ENCODE measurements at regions not wholly inside any gene's neighbourhood (a gene's known extent, or its start where the extent isn't known, plus 50 kb on each side); places are given as distances from the start of the nearest gene placed in this dataset.
"Not testable (repeated sequence)": the region's sequence is repeated elsewhere in the genome, so short reads cannot be mapped to it uniquely, and the experiment has no call there.

DNA sequence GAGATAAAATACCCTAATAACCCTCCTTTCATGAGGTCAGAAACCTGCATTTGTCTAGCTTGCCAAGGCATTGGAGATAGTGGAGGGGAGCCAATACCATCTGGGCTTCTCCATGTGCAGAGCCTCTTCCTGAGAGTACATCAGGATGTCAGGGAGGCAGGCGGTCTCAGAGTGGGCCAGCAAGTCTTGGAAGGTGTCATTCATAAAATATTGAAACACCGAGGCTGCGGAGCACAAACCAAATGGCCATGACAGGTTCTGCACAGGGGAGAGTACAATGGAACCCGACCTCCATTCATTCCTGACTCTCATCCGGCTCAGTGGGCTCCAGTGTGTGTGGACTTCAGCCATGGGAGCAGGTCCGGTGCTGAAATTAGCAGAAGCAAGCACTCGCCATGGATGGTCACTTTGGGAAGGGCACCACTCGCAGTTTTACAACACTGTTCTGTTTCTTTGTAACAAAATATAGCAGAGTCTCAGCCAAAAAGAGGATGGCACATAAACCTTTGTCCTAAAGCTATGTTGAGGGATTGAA, 446.6 kb downstream of the SIPA1L2 start:
- ATAC-seq (no peak), DNase-seq (no peak)
- intact Hi-C loops (cut with DNase I, micrococcal nuclease), result no loop called here

DNA sequence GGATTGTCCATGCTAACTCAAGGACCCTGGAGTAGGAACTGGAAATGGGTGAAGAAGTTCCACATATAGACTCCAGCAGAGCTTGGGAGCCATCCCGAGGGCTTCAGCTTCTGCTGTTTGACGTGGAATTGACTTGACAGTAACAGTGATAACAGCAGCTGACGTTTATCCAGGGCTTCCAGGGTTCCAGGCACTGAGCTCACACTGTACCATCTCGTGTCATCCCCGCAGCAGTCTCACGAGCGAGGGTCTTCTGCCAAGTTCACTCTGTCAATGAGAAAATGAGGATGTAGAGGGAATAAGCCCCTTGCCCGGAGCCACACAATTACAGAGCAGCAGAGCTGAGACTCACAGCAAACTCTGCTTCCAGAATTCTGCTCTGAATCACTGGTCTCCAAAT, 447.7 kb downstream of the SIPA1L2 start:
- ATAC-seq (no peak), DNase-seq (no peak)
- intact Hi-C loops (cut with DNase I, micrococcal nuclease), result no loop called here

- DNase-seq (no peak), ATAC-seq (no peak)
- intact Hi-C loops (cut with DNase I, micrococcal nuclease), result no loop called here
These were observed 449.2 kb downstream of the SIPA1L2 start for GRCh38 chr1:232180779-232181136.

GRCh38 chr1:232179896-232180778, 449.8 kb downstream of the SIPA1L2 start:
- DNase-seq (no peak), ATAC-seq (no peak)
- intact Hi-C loops (cut with DNase I, micrococcal nuclease), result no loop called here

- ATAC-seq (no peak), DNase-seq (no peak)
- intact Hi-C loops (cut with DNase I, micrococcal nuclease), result no loop called here
These were observed 451.7 kb downstream of the SIPA1L2 start for GRCh38 chr1:232178191-232178590.

GRCh38 chr1:232177438-232177837, 452.5 kb downstream of the SIPA1L2 start:
- ATAC-seq (no peak), DNase-seq (no peak)
- intact Hi-C loops (cut with DNase I, micrococcal nuclease), result no loop called here

DNA sequence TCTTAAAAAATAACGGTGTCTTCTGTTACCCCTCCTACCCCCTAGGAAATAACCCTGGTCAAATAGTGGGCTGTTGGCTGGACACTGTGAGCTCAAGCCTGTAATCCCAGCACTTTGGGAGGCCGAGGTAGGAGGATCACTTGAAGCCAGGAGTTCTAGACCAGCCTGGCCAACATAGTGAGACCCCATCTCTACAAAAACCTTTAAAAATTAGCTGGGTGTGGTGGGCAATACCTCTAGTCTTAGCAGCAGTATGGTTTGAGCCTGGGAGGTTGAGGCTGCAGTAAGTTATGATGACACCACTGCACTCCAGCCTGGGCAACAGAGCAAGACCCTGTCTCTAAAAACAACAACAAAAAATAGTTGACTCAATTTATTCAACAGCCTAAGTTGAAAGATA, 453.7 kb downstream of the SIPA1L2 start:
- DNase-seq, result no peak
- intact Hi-C loops (cut with DNase I, micrococcal nuclease), result no loop called here
- ATAC-seq, result no peak

DNA sequence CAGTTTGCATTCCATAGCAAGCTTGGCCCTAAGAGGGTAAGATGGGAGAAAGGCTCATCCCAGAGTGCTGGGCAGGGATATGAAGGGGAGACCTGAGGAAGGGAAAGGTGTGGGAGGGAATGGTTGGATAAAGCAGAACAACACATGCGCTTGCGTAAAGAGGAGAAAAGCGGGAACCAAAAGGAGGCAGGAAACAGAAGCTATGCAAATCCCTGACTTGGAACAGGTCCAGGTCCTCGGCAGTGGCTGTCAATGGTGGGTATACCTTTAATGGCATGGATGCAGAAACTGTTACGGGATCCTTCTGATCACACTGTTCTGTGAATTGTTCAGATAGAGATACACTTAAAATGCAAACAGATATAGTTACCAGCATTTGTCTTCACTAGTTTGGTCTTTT, 455.6 kb downstream of the SIPA1L2 start:
- no peak for ATAC-seq
- no peak for DNase-seq
- intact Hi-C loops (cut with DNase I, micrococcal nuclease), result no loop called here

DNA sequence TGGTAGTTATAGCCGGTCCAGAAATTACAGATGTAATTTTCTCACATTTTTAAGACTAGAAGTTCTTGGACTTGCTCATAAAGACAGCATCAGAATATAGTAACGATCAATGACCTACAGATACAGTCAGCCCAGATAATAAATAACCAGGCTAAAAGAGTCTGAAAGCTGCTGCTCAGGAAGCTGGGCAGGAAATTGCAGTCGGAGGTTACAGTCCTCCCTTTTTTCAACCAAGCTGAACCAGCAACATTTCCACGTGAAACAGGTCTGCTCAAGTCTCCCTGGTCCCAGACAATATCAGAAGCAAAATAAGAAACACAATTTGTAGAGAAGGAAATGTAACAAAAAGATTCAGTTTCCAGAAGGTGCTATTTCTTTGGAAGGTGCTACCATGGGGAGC, 457.4 kb downstream of the SIPA1L2 start:
- intact Hi-C loops (cut with DNase I, micrococcal nuclease), result no loop called here
- ATAC-seq, result no peak
- no peak for DNase-seq

GRCh38 chr1:232170909-232171308, 459.0 kb downstream of the SIPA1L2 start:
- DNase-seq, result no peak
- intact Hi-C loops (cut with DNase I, micrococcal nuclease), result no loop called here
- ATAC-seq, result no peak

GRCh38 chr1:232169436-232169835, 460.5 kb downstream of the SIPA1L2 start:
- intact Hi-C loops (cut with DNase I, micrococcal nuclease), result no loop called here
- ATAC-seq (no peak), DNase-seq (no peak)

GRCh38 chr1:232168508-232168907, 461.4 kb downstream of the SIPA1L2 start:
- ATAC-seq, result peak; percentile 67
- DNase-seq, result no peak
- intact Hi-C loops (cut with DNase I, micrococcal nuclease), result no loop called here

DNA sequence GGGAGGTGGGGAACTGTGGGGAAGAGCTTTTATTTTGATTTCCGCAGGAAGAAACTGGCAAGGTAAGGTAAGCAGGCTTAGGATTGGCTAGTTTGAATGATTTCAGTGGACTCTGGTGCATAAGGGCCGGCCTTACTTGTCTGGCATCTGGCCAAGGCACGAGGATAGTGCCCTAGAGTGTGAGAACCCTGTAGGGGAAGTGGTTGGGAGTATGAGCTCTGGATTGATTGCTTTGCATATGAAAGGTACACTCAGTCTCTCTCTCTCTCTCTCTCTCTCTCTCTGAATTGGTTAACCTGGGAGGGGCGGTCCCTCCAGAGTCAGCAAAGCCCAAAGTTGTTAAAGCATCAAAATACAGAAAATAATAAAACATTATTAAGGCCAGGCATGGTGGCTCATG, 463.0 kb downstream of the SIPA1L2 start:
- DNase-seq, result peak in 1 of 2 donors; percentile 25
- intact Hi-C loops (cut with DNase I, micrococcal nuclease), result no loop called here
- peak; percentile 78 for ATAC-seq

DNA sequence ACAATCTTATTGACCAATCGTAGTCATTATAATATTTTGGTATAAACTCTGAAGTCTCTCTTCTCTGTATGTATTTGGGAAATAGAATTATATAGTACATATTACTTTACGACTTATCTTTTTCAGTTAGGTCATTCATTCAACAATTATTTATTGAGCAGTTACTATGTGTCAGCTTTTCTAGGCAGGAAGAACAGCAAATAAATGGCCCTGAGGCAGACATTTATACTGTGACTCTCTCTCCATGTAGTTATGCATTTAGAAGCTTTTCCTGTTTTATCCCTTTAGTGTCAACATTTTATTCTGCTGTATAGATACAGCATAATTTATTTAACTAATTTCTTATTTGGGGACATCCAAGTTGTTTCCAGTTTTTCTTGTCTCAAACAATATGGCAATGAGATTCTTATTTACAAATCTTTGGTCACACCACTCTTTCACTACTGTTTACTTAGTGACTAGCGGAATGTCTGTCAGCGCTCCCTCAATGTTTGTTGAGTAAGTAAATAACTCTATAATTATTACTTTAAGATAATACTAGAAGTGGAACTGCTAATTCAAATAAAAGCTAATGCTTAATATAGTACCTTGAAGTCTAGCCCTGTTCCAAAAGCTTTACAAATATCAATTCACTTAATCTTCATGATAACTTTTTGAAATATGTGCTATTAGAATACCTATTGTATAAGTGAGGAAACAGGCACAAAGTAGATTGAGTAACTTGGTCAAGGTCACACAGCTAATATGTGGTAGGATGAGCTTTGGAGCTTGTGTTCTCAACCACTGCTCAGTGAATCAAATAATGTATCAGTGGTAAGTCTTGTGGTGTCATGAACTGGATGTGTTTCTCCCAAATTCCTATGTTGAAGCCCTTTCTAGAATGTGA, 465.6 kb downstream of the SIPA1L2 start:
- intact Hi-C loops (cut with DNase I, micrococcal nuclease), result no loop called here
- ATAC-seq, result no peak
- DNase-seq, result no peak

DNA sequence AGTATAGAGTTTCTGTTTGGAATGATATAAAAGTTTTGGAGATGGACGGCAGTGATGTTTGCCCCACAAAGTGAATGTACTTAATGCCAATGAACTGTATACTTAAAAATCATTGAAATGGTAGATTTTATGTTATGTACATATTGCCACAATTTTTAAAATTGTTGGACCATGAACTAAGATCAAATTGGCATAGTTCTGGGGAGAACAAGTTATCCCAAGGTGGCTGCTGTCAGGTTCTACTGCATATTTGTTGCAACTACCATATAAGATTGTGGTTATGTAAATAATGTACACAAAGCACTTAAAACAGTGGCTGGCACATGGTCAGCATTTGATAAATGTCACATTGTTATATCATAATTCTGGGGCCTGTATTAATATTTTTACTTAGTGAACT, 466.4 kb downstream of the SIPA1L2 start:
- intact Hi-C loops (cut with DNase I, micrococcal nuclease), result no loop called here
- DNase-seq, result no peak
- no peak for ATAC-seq

- DNase-seq (no peak), ATAC-seq (no peak)
- intact Hi-C loops (cut with DNase I, micrococcal nuclease), result no loop called here
These were observed 467.9 kb downstream of the SIPA1L2 start for GRCh38 chr1:232162001-232162400.

GRCh38 chr1:232158558-232158957, 471.4 kb downstream of the SIPA1L2 start:
- intact Hi-C loops (cut with DNase I, micrococcal nuclease); DNase-seq; ATAC-seq: not testable (repeated sequence)

DNA sequence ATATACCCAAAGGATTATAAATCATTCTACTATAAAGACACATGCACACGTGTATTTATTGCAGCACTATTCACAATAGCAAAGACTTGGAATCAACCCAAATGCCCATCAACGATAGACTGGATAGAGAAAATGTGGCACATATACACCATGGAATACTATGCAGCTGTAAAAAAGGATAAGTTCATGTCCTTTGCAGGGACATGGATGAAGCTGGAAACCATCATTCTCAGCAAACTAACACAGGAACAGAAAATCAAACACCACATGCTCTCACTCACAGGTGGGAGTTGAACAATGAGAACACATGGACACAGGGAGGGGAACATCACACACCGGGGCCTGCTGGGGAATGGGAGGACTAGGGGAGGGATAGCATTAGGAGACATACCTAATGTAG, 473.9 kb downstream of the SIPA1L2 start:
- ATAC-seq; intact Hi-C loops (cut with DNase I, micrococcal nuclease); DNase-seq: not testable (repeated sequence)

DNA sequence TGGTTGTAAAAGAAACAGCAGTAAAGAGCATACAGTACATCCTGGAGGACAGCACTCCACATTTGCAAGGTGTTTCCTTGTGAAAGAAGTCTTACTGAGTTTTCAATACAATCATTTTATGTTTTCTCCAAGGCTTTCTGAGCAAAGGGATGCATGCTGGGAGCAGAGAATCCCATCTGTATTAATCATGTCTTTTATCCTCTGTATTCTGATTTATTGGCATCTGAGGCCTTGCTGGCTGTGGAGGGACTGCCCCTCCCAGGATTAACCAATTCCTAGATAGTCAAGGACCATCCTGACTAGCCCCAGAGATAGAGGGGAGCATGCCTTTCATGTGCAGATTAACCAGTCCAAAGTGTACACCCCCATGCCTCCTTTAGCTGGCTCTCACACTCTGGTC, 476.3 kb downstream of the SIPA1L2 start:
- ATAC-seq (no peak), DNase-seq (no peak)
- intact Hi-C loops (cut with DNase I, micrococcal nuclease), result no loop called here

All from left colon (tissue), 2 donors.